ENCODE measurements at regions not wholly inside any gene's neighbourhood (a gene's known extent, or its start where the extent isn't known, plus 50 kb on each side); places are given as distances from the start of the nearest gene placed in this dataset.

GRCh38 chr22:25396615-25397200 lies 167.8 kb upstream of the GRK3 start:
- Histone ChIP-seq H3K27me3 (ENCODE audit: control insufficient read depth, insufficient read depth, low read length) (no peaks in the 10 kb centered on the region), H3K4me3 (ENCODE audit: insufficient read depth, low read depth, low read length) (no peak overlapping the region), H3K27ac (ENCODE audit: insufficient read depth, low read length) (no peak overlapping the region), H3K56ac (ENCODE audit: extremely low read depth, insufficient read depth, low read length) (no peak overlapping the region), H3K4me1 (ENCODE audit: control insufficient read depth, insufficient read depth, low read length) (peaks cover 8% of the 10 kb centered on the region), H3K36me3 (ENCODE audit: control insufficient read depth, insufficient read depth, low read length) (0 out of 2 replicates have a peak, but pooled peaks cover 1% of the 10 kb centered on the region), H3K14ac (replicated peaks; ENCODE audit: low read depth, low read length) (no peak overlapping the region), H4K5ac (ENCODE audit: low read depth, low read length) (no peak overlapping the region), H2BK5ac (ENCODE audit: low read depth, low read length, poor library complexity, severe bottlenecking) (no peak overlapping the region), H3K23ac (ENCODE audit: low read depth, low read length) (no peak overlapping the region), H3K4me2 (ENCODE audit: low read depth, low read length) (no peak overlapping the region), H4K20me1 (ENCODE audit: insufficient read depth, low read length) (peaks cover 91% of the 10 kb centered on the region), H2AK9ac (replicated peaks; ENCODE audit: low read depth, low read length, poor library complexity) (no peak overlapping the region), H3K4ac (ENCODE audit: low read depth, low read length) (no peak overlapping the region), H2BK120ac (ENCODE audit: low read depth, low read length) (no peak overlapping the region), H3K18ac (ENCODE audit: low read depth, low read length) (no peak overlapping the region), H2AFZ (replicated peaks; ENCODE audit: low read length, poor library complexity) (no peak overlapping the region), H2BK20ac (ENCODE audit: low read depth, low read length) (no peak overlapping the region), H3K9me3 (ENCODE audit: control insufficient read depth, insufficient read depth, low read length) (no peaks in the 10 kb centered on the region), H2BK15ac (ENCODE audit: low read depth, low read length) (no peak overlapping the region), H3K9me1 (ENCODE audit: insufficient read depth, low read length) (peaks cover 19% of the 10 kb centered on the region; the same call in 1 of the 2 replicates), H3K79me1 (ENCODE audit: low read depth in 1 of 2, low read length in 2 of 2) (peaks cover 43 to 80% of the 10 kb centered on the region in 2 experiments), H4K8ac (ENCODE audit: low read depth in 2 of 2, low read length in 2 of 2) (no peak overlapping the region), H2AK5ac (ENCODE audit: low read depth, low read length) (no peak overlapping the region), H3K9ac (ENCODE audit: low read depth, low read length) (no peak overlapping the region), H4K91ac (ENCODE audit: insufficient read depth, low read depth, low read length) (no peak overlapping the region)
- ChIA-PET POLR2A (ENCODE audit: unreplicated experiment) (no interaction called here), CTCF (no interaction called here)
- intact Hi-C loops (cut with micrococcal nuclease) (no loop called here), in situ Hi-C loops (cut with MboI; ENCODE audit: low sequenced_read_pairs) (no loop called here), dilution Hi-C loops (cut with HindIII; ENCODE audit: low sequenced_read_pairs, unreplicated experiment) (no loop called here)
- no TSS peak for BruUV-seq (replicated peaks)
- ATAC-seq (ENCODE audit: low read depth) (no peak), DNase-seq (no peak)
- no peak for TF ChIP-seq RFX5 (IDR thresholded peaks at IDR 0.05; ENCODE audit: low read depth, low read length)
- TF ChIP-seq RAD21 (IDR thresholded peaks at IDR 0.05; ENCODE audit: low read length), result no peak
- no peak for TF ChIP-seq CTCF (conservative IDR thresholded peaks at IDR 0.05; ENCODE audit: low read depth, low read length)
- no peak for TF ChIP-seq RCOR1 (IDR thresholded peaks at IDR 0.05; ENCODE audit: insufficient replicate concordance, low read length)
- TF ChIP-seq ELK1 (IDR thresholded peaks at IDR 0.05; ENCODE audit: borderline replicate concordance, low read depth, low read length), result no peak
- TF ChIP-seq CEBPB (IDR thresholded peaks at IDR 0.05; ENCODE audit: low read depth, low read length), result no peak
- no peak for TF ChIP-seq FOS (IDR thresholded peaks at IDR 0.05; ENCODE audit: low read depth, low read length)
- TF ChIP-seq MXI1 (IDR thresholded peaks at IDR 0.05; ENCODE audit: borderline replicate concordance, low read depth, low read length), result no peak
- TF ChIP-seq POLR2A (IDR thresholded peaks at IDR 0.05; ENCODE audit: low read depth, low read length), result no peak
- no peak for TF ChIP-seq MAFK (IDR thresholded peaks at IDR 0.05; ENCODE audit: low read depth, low read length)
- TF ChIP-seq NFE2L2 (IDR thresholded peaks at IDR 0.05; ENCODE audit: low read depth, low read length), result no peak
- TF ChIP-seq MAZ (IDR thresholded peaks at IDR 0.05; ENCODE audit: borderline replicate concordance, low read depth, low read length), result no peak
- no peak for TF ChIP-seq CHD1 (IDR thresholded peaks at IDR 0.05; ENCODE audit: low read depth, low read length)
- TF ChIP-seq SMC3 (IDR thresholded peaks at IDR 0.05; ENCODE audit: low read depth, low read length), result no peak
- no peak for TF ChIP-seq USF2 (IDR thresholded peaks at IDR 0.05; ENCODE audit: low read depth, low read length)
- TF ChIP-seq BHLHE40 (IDR thresholded peaks at IDR 0.05; ENCODE audit: low read depth, low read length), result no peak
- 100% methylated on average over 4 of the region's 10 CpGs; no CpG with 5 or more reads in 1 of the 2 experiments for WGBS, 2 experiments (ENCODE audit: extremely low coverage in 2 of 2, insufficient read length in 1 of 2)

All from IMR-90 (cell line).